ENCODE measurements at regions not wholly inside any gene's neighbourhood (a gene's known extent, or its start where the extent isn't known, plus 50 kb on each side); places are given as distances from the start of the nearest gene placed in this dataset.

- TF ChIP-seq POLR2A (IDR thresholded peaks at IDR 0.05) (no peak), CTCF (IDR thresholded peaks at IDR 0.05) (no peak), EP300 (IDR thresholded peaks at IDR 0.05) (no peak), POLR2AphosphoS5 (IDR thresholded peaks at IDR 0.05) (no peak)
Observed at GRCh38 chr1:182166750-182167149, 105.2 kb upstream of the ZNF648 start.

Data from upper lobe of left lung (tissue), 4 donors.